ENCODE measurements at regions not wholly inside any gene's neighbourhood (a gene's known extent, or its start where the extent isn't known, plus 50 kb on each side); places are given as distances from the start of the nearest gene placed in this dataset.
"Not testable (repeated sequence)": the region's sequence is repeated elsewhere in the genome, so short reads cannot be mapped to it uniquely, and the experiment has no call there.

DNA sequence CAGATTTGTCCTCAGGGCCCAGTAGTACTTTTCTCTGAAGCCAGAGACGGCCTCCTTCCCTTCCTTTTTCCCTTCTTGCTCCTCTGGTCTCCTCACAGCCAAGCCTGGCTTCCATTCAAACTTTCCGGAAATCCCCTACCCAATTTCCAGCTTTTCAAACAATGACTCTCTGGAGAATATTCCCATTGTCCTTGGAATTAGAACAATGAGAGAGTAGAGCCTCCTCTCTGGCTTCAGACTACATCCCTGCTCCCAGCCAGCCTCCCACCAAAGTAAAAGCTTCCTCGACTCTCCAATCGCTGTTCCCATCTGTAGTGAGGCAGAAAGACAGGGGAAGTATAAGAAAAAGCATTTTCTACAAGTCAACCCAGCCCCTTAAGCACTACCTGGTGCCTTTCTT lies 77.7 kb upstream of the SOX13 start:
- DNase-seq (ENCODE audit: low read depth, low spot score): no peak

DNA sequence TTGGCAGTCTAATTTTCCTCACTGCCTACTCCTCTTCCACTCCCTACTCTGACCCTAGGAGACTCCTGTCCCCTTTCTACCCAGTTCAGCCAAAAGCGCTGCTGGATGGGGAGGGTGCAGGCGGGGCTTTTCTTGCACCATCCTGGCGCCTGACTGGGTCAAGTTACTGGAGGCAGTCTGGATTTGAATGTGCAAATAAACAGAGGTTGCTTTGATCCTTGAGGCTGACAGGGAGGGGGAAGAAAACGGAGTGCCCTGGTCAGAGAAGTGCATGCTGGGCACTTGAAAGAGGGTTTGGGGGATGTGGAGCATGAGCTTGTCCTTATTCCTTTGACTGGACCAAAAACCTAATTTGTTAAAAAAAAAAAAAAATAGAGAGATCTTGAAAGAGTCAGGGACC lies 76.8 kb upstream of the SOX13 start:
- no peak overlapping the region for H3K27ac ChIP-seq
- no peak for DNase-seq (ENCODE audit: low read depth, low spot score)

More for the DNA sequence above, 77.7 kb upstream of the SOX13 start:
- no peak overlapping the region for H3K27ac ChIP-seq

DNA sequence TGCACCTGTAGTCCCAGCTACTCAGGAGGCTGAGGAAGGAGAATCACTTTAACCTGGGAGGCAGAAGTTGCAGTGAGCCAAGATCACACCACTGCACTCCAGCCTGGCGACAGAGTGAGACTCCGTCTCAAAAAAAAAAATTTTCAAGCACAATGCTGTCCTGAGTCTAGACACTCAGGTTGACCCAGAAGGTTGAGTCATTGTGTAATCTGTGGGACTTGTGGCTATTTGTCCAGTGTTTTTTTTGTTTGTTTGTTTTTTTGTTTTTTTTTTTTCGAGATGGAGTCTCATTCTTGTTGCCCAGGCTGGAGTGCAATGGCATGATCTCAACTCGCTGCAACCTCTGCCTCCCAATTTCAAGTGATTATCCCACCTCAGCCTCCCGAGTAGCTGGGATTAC lies 74.3 kb upstream of the SOX13 start:
- not testable (repeated sequence) for DNase-seq (ENCODE audit: low read depth, low spot score)

DNA sequence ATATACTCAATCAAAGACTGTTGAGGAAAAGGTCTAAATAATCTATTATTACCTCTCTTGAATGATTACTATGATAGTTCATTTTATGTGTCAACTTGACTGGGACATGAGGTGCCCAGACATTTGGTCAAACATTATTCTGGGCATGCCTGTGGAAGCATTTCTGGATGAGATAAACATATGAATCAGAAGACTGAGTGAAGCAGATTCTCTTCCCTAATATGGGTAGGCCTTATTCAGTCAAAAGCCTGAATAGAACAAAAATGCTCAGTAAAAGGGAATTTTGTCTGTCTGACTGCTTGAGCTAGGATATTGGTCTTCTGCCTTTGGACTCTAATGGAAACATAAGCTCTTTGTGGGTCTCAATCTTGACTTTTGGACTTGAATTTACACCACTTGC lies 73.3 kb upstream of the SOX13 start:
- no peak for DNase-seq (ENCODE audit: low read depth, low spot score)
- no peak overlapping the region for H3K27ac ChIP-seq

More for the DNA sequence above, 74.3 kb upstream of the SOX13 start:
- H3K27ac ChIP-seq: not testable (repeated sequence)

DNA sequence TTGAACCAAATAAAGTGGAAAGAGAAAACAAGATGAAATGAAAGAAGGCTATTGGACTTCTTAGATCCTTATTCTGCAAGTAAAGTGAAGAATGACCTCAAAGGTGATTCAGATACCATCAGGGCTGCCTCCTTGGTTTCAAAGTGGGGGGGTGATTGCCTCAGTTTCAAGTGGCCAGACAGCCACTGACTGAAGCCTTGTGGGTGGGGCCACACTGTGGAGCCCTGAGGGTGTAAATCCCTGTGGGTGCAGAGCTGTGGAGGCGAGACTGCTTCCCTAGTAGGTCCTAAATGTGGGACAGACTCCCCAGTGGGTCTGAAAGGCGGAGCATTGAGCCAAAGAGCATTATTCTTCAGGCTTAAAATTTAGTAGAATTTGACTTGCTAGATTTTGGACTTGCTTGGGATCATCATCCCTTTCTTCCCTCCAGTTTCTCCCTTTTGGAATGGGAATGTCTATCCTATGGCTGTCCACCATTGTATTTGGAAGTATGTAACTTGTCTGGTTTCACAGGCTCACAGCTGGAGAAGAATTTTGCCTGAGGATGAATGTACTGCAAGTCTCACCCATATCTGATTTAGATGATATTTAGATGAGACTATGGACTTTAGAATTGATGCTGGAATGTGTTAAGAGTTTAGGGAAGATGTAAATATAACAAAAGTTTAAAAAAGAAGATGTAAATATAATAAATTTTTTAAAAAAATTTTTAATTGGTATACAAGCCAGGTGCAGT lies 71.6 kb upstream of the SOX13 start:
- no peak overlapping the region for H3K27ac ChIP-seq
- DNase-seq (ENCODE audit: low read depth, low spot score): no peak

DNA sequence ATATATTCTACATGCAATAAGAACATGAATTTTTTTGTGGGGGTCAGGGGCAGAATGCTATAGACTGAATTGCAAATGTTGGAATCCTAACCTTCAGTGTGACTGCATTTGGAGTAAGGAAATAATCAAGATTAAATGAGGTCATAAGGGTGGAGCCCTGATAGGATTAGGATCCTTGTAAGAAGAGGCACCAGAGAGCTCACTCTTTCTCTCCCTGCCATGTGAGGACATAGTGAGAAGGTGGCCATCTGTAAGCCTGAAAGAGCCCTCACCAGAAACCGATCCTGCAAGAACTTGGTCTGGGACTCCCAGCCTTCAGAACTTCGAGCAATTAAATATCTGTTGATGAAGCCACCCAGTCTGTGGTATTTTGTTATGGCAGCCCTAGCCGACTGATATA lies 70.3 kb upstream of the SOX13 start:
- H3K27ac ChIP-seq: no peak overlapping the region
- no peak for DNase-seq (ENCODE audit: low read depth, low spot score)

DNA sequence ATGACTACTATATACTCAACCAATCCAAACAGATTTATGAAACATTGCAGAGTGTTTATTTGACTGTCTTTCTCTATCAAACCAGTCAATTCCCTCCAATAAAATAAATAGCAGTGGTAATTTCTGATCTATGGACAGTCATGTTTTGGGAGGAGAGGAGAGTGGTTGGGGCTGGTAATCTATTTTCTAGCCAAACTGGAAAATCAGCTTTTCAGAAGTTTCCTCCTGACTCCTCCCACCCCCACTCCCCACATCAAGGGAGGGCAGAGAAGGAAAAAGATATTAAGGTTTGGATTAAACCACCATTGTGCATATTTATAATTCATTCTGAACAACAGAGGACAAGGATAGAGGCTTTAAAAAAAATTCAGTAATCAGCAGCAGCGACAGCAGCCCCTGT lies 69.4 kb upstream of the SOX13 start:
- H3K27ac ChIP-seq: no peak overlapping the region
- DNase-seq (ENCODE audit: low read depth, low spot score): no peak

DNA sequence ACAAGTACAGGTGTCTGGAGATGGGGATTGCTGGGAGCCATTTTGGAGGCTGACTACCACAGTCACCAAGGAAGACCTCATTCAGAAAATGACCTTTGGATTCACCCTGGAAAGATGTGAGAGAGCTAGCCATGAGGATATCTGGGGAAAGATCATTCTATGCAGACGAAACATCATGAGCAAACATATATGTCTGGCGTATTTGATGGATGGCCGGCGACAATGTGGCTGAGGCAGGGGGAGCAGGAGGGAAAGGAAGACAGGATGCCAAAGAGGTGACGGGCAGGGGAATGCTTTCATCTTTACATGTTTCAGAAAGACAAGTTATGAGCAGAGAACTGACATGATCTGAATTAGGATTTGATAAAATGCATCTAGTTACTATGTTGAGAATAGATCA lies 61.5 kb upstream of the SOX13 start:
- no peak overlapping the region for H3K27ac ChIP-seq
- DNase-seq (ENCODE audit: low read depth, low spot score): no peak

DNA sequence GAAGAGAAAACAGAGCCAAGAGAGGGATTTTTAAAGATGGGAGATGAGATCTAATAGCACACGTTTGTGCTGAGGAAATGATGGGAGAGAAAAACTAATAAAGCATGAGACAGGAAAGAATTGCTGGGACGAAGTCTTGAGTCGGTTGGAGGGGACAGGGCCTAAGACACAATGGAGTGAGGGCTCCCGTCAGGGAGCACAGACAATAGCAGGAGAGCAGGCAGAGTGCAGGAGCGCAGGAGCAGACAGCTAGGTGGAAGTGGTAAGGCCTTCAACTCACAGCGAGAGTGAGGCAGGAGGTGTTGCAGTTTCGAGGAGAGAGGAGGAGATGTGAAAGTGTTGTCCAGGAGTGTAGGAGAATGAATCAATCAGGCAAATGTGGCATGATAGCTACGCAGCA lies 59.9 kb upstream of the SOX13 start:
- DNase-seq (ENCODE audit: low read depth, low spot score): no peak
- H3K27ac ChIP-seq: no peak overlapping the region

DNA sequence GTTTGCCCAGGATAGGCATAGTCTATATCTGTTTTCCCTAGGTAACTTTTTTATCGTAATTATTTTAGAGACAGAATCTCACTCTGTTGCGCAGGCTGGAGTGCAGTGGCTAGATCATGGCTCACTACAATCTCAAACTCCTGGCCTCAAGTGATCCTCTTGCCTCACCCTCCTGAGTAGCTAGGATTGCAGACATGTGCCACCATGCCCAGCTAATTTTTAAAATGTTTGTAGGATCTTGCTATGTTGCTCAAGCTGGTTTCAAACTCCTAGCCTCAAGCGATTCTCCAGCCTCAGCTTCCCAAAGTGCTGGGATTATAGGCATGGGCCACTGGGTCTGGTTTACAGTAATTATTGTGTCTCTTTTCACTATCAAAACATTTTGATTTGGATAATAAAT lies 58.6 kb upstream of the SOX13 start:
- no peak for DNase-seq (ENCODE audit: low read depth, low spot score)
- no peak overlapping the region for H3K27ac ChIP-seq

DNA sequence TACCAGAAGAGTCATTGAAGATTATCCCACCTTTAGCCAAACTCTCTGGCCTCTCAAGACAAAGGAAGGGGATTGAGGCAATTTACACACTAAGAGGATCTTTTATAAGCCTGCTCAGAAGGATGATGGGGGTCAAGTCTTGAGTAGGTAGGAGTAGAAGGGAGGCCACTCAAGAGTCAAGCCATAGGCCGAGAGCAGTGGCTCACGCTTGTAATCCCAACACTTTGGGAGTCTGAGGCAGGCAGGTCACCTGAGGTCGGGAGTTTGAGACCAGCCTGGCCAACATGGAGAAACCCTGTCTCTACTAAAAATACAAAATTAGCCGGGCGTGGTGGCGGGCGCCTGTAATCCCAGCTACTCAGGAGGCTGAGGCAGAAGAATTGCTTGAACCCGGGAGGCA lies 58.0 kb upstream of the SOX13 start:
- not testable (repeated sequence) for DNase-seq (ENCODE audit: low read depth, low spot score); H3K27ac ChIP-seq

DNA sequence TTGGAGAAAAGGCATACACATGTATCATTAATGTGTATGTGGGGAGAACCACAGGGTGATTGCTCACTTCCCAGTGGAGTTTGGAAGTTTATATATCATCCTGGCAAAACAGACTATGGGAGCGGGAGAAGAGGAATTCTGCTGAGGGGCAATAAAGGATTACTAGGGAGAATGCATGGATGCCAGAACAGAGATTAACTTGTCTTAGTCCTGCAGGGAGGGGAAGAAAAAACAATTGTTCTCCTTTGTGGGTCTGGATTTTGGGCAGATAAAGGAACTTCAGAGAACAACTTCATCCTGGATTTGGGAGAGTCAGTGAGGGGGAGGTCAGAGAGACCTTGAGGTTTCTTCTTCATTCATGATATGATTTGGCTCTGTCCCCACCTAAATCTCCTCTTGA lies 55.9 kb upstream of the SOX13 start:
- DNase-seq (ENCODE audit: low read depth, low spot score): no peak
- H3K27ac ChIP-seq: no peak overlapping the region

DNA sequence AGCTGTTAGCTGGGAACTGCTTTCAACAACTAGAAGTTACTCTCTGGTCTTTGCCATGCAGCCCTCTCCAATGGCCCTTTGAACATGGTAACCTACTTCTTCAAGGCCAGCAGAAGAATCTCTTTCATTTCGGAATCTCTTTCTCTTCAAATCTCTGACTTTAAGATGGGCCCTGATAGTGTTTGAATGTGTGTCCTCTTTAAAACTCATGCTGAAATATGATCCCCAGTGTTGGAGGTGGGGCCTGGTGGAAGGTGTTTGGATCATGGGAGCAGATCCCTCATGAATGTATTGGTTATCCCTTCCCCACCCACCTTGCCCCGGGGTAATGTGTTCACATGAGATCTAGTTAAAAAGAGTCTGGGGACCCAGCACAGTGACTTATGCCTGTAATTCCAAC lies 54.5 kb upstream of the SOX13 start:
- H3K27ac ChIP-seq: no peak overlapping the region
- DNase-seq (ENCODE audit: low read depth, low spot score): no peak

Measured in epithelial cell of prostate (primary cell).